ENCODE measurements at regions not wholly inside any gene's neighbourhood (a gene's known extent, or its start where the extent isn't known, plus 50 kb on each side); places are given as distances from the start of the nearest gene placed in this dataset.

- TF ChIP-seq CSRNP3 (CRISPR knock-in tag; IDR thresholded peaks at IDR 0.05) (no peak), RARB (CRISPR knock-in tag; IDR thresholded peaks at IDR 0.05) (no peak)
These were observed 155.5 kb downstream of the TENT4A start (continued) for GRCh38 chr5:6868575-6869215.

GRCh38 chr5:6869677-6870076, 156.4 kb downstream of the TENT4A start:
- TF ChIP-seq ZFP30 (CRISPR knock-in tag; IDR thresholded peaks at IDR 0.05) (no peak), ARNTL (CRISPR knock-in tag; IDR thresholded peaks at IDR 0.05; ENCODE audit: borderline replicate concordance, low read depth) (no peak), ISL1 (CRISPR knock-in tag; IDR thresholded peaks at IDR 0.05) (no peak), OSR1 (CRISPR knock-in tag; IDR thresholded peaks at IDR 0.05) (no peak), RARB (CRISPR knock-in tag; IDR thresholded peaks at IDR 0.05) (no peak), CSDC2 (CRISPR knock-in tag; IDR thresholded peaks at IDR 0.05) (no peak), GLIS3 (CRISPR knock-in tag; IDR thresholded peaks at IDR 0.05) (no peak), PPARA (CRISPR knock-in tag; IDR thresholded peaks at IDR 0.05; ENCODE audit: borderline replicate concordance) (no peak), ESRRG (CRISPR knock-in tag; IDR thresholded peaks at IDR 0.05) (no peak), CREB5 (CRISPR knock-in tag; IDR thresholded peaks at IDR 0.05; ENCODE audit: low read depth) (no peak), TOX (CRISPR knock-in tag; IDR thresholded peaks at IDR 0.05; ENCODE audit: borderline replicate concordance) (no peak), ZNF565 (CRISPR knock-in tag; conservative IDR thresholded peaks at IDR 0.05; ENCODE audit: low read depth) (no peak), POU6F1 (CRISPR knock-in tag; IDR thresholded peaks at IDR 0.05; ENCODE audit: borderline replicate concordance, low read depth) (no peak)
- no peak for ATAC-seq

- no peak for ATAC-seq
- TF ChIP-seq PATZ1 (CRISPR knock-in tag; IDR thresholded peaks at IDR 0.05; ENCODE audit: borderline replicate concordance) (no peak), TSHZ2 (CRISPR knock-in tag; IDR thresholded peaks at IDR 0.05) (no peak), ESRRG (CRISPR knock-in tag; IDR thresholded peaks at IDR 0.05) (no peak), ZNF70 (CRISPR knock-in tag; IDR thresholded peaks at IDR 0.05) (no peak), TOX (CRISPR knock-in tag; IDR thresholded peaks at IDR 0.05; ENCODE audit: borderline replicate concordance) (no peak), CSDC2 (CRISPR knock-in tag; IDR thresholded peaks at IDR 0.05) (no peak)
These were observed 159.4 kb downstream of the TENT4A start for GRCh38 chr5:6872441-6873160.

- no peak for ATAC-seq
- TF ChIP-seq BACH2 (CRISPR knock-in tag; IDR thresholded peaks at IDR 0.05; ENCODE audit: borderline replicate concordance) (no peak), GLIS3 (CRISPR knock-in tag; IDR thresholded peaks at IDR 0.05) (no peak), RARB (CRISPR knock-in tag; IDR thresholded peaks at IDR 0.05) (no peak), OSR1 (CRISPR knock-in tag; IDR thresholded peaks at IDR 0.05) (no peak)
These were observed 160.1 kb downstream of the TENT4A start for GRCh38 chr5:6873359-6873758.
